Naive thymus-derived CD4-positive, alpha-beta T cell (primary cell): ENCODE measurements at regions not wholly inside any gene's neighbourhood (a gene's known extent, or its start where the extent isn't known, plus 50 kb on each side); places are given as distances from the start of the nearest gene placed in this dataset.
"Not testable (repeated sequence)": the region's sequence is repeated elsewhere in the genome, so short reads cannot be mapped to it uniquely, and the experiment has no call there.

ENCODE experiments used
- ATAC-seq: fragments of 150-1000 bp; cut with Tn5 transposase; 2 replicates; pipeline ENCODE4 v1.10.0; 2021; ENCODE audit warnings: mild to moderate bottlenecking, moderate library complexity
- CTCF ChIA-PET: fragments of 350-600 bp; sonication (Branson Sonifier 250); formaldehyde crosslinking; loops from one replicate; lab custom pipeline; 2021; ENCODE audit warnings: antibody characterized with exemption; lab: Charles Lee
- POLR2A ChIA-PET: fragments of 350-600 bp; sonication (Branson Sonifier 250); formaldehyde crosslinking; loops from one replicate; lab custom pipeline; 2021; ENCODE audit warnings: antibody characterized with exemption, inconsistent platforms; lab: Charles Lee
- DNase-seq, 9 donors: peaks; one replicate each; pipeline versions ENCODE4 v3.0.0 to v3.0.0-alpha.2; 2020 to 2022; ENCODE audit warnings: mixed read lengths in 1 of 9
- H3K27ac ChIP-seq: one replicate; pipeline ENCODE4 v1.7.0; 2013; ENCODE audit warnings: mild to moderate bottlenecking, low read depth, low read length, moderate library complexity
- H3K27me3 ChIP-seq, 2 donors: one replicate each; pipeline ENCODE4 v1.7.0; 2013; ENCODE audit warnings: low read length in 2 of 2, mild to moderate bottlenecking in 2 of 2, moderate library complexity in 2 of 2; ENCODE audit not compliant: control insufficient read depth in 2 of 2, insufficient read depth in 2 of 2
- H3K36me3 ChIP-seq, 3 experiments: 1 replicate in 2 of 3; 2 replicates in 1 of 3; pipeline ENCODE4 v1.7.0; 2013; ENCODE audit warnings: low read length in 3 of 3, mild to moderate bottlenecking in 3 of 3, moderate library complexity in 1 of 3; ENCODE audit not compliant: insufficient read depth in 3 of 3, control insufficient read depth in 2 of 3
- H3K4me1 ChIP-seq, 2 donors: one replicate each; pipeline ENCODE4 v1.7.0; 2013; ENCODE audit warnings: low read length in 2 of 2, mild to moderate bottlenecking in 2 of 2, moderate library complexity in 1 of 2; ENCODE audit not compliant: control insufficient read depth in 2 of 2, insufficient read depth in 2 of 2
- H3K4me3 ChIP-seq: 2 replicates; pipeline ENCODE4 v1.7.0; 2013; ENCODE audit warnings: mild to moderate bottlenecking, low read length
- H3K9me3 ChIP-seq, 3 experiments: 1 replicate in 2 of 3; 2 replicates in 1 of 3; pipeline ENCODE4 v1.7.0; 2013; ENCODE audit warnings: low read length in 3 of 3; ENCODE audit not compliant: control insufficient read depth in 2 of 3
- H3K27ac Mint-ChIP-seq, 9 donors: one replicate each; pipeline ENCODE4 v1.8.0; 2020 to 2022; ENCODE audit warnings: mixed read lengths in 9 of 9, mild to moderate bottlenecking in 8 of 9, moderate library complexity in 5 of 9, inconsistent platforms in 2 of 9
- H3K27me3 Mint-ChIP-seq, 5 donors: one replicate each; pipeline ENCODE4 v1.8.0; 2021 to 2022; ENCODE audit warnings: mixed read lengths in 5 of 5, mild to moderate bottlenecking in 1 of 5
- H3K36me3 Mint-ChIP-seq, 5 donors: one replicate each; pipeline ENCODE4 v1.8.0; 2020 to 2022; ENCODE audit warnings: mixed read lengths in 5 of 5, mild to moderate bottlenecking in 3 of 5, inconsistent platforms in 1 of 5
- H3K4me1 Mint-ChIP-seq, 7 donors: one replicate each; pipeline ENCODE4 v1.8.0; 2020 to 2022; ENCODE audit warnings: mixed read lengths in 7 of 7, mild to moderate bottlenecking in 3 of 7, inconsistent platforms in 1 of 7
- H3K4me3 Mint-ChIP-seq, 10 donors: one replicate each; pipeline ENCODE4 v1.8.0; 2020 to 2022; ENCODE audit warnings: mild to moderate bottlenecking in 10 of 10, mixed read lengths in 10 of 10, moderate library complexity in 6 of 10, inconsistent platforms in 2 of 10
- H3K9me3 Mint-ChIP-seq, 11 donors: one replicate each; pipeline ENCODE4 v1.8.0; 2020 to 2022; ENCODE audit warnings: mixed read lengths in 11 of 11, mild to moderate bottlenecking in 4 of 11, inconsistent platforms in 1 of 11, moderate library complexity in 1 of 11
- intact Hi-C, 2 donors: fragments of 100-400 bp; cut with micrococcal nuclease; formaldehyde crosslinking; loops; one replicate each; pipeline ENCODE4 v1.15.1; 2023

GRCh38 chr11:98732947-98733346 is 287.8 kb upstream of the CNTN5 start:
- ATAC-seq (no peak), DNase-seq (no peak)
- H3K27ac Mint-ChIP-seq: no peak overlapping the region
- ChIA-PET POLR2A (no interaction called here), CTCF (no interaction called here)
- no peak overlapping the region for H3K27ac ChIP-seq
- H3K9me3 ChIP-seq: no peaks in the 10 kb centered on the region
- H3K36me3 ChIP-seq: no peaks in the 10 kb centered on the region
- no peaks in the 10 kb centered on the region for H3K27me3 ChIP-seq
- no peaks in the 10 kb centered on the region for H3K36me3 Mint-ChIP-seq
- peaks cover 0 to 17% (median 9%) of the 10 kb centered on the region in 11 donors for H3K9me3 Mint-ChIP-seq
- H3K27me3 Mint-ChIP-seq: no peaks in the 10 kb centered on the region
- H3K4me3 Mint-ChIP-seq: no peak overlapping the region
- H3K4me3 ChIP-seq: no peak overlapping the region
- intact Hi-C loops: no loop called here
- H3K4me1 ChIP-seq: no peaks in the 10 kb centered on the region
- no peaks in the 10 kb centered on the region for H3K4me1 Mint-ChIP-seq

GRCh38 chr11:98733378-98733777 is 287.4 kb upstream of the CNTN5 start:
- POLR2A ChIA-PET, H3K27me3 Mint-ChIP-seq, intact Hi-C loops, H3K4me3 Mint-ChIP-seq, DNase-seq, H3K4me1 Mint-ChIP-seq, H3K36me3 ChIP-seq, H3K4me3 ChIP-seq, H3K27ac Mint-ChIP-seq, H3K9me3 ChIP-seq, CTCF ChIA-PET, H3K27me3 ChIP-seq, ATAC-seq, H3K36me3 Mint-ChIP-seq, H3K27ac ChIP-seq, H3K4me1 ChIP-seq: not testable (repeated sequence)
- H3K9me3 Mint-ChIP-seq: peaks cover 0 to 17% (median 8%) of the 10 kb centered on the region in 11 donors

GRCh38 chr11:98734686-98735085 is 286.1 kb upstream of the CNTN5 start:
- ATAC-seq (no peak), DNase-seq (no peak)
- Mint-ChIP-seq H3K36me3 (no peaks in the 10 kb centered on the region), H3K9me3 (peaks cover 0 to 17% (median 7%) of the 10 kb centered on the region in 11 donors), H3K4me1 (no peaks in the 10 kb centered on the region), H3K27me3 (no peaks in the 10 kb centered on the region), H3K27ac (no peak overlapping the region), H3K4me3 (no peak overlapping the region)
- H3K27me3 ChIP-seq: no peaks in the 10 kb centered on the region
- H3K4me1 ChIP-seq: no peaks in the 10 kb centered on the region
- no peak overlapping the region for H3K4me3 ChIP-seq
- H3K27ac ChIP-seq: no peak overlapping the region
- intact Hi-C loops: no loop called here
- POLR2A ChIA-PET: no interaction called here
- CTCF ChIA-PET: no interaction called here
- no peaks in the 10 kb centered on the region for H3K9me3 ChIP-seq
- no peaks in the 10 kb centered on the region for H3K36me3 ChIP-seq

- Mint-ChIP-seq H3K4me1 (no peaks in the 10 kb centered on the region), H3K36me3 (no peaks in the 10 kb centered on the region), H3K27ac (no peak overlapping the region), H3K4me3 (no peak overlapping the region), H3K27me3 (no peaks in the 10 kb centered on the region), H3K9me3 (peaks cover 0 to 17% (median 6%) of the 10 kb centered on the region in 11 donors)
- Histone ChIP-seq H3K4me3 (no peak overlapping the region), H3K27ac (no peak overlapping the region), H3K4me1 (no peaks in the 10 kb centered on the region), H3K36me3 (no peaks in the 10 kb centered on the region), H3K27me3 (no peaks in the 10 kb centered on the region), H3K9me3 (no peaks in the 10 kb centered on the region)
- ChIA-PET POLR2A (no interaction called here), CTCF (no interaction called here)
- intact Hi-C loops: no loop called here
- no peak for DNase-seq
- ATAC-seq: no peak
Measured at GRCh38 chr11:98736833-98737232, 283.9 kb upstream of the CNTN5 start.

GRCh38 chr11:98740321-98740720 is 280.4 kb upstream of the CNTN5 start:
- Mint-ChIP-seq H3K27me3 (no peaks in the 10 kb centered on the region), H3K27ac (no peak overlapping the region), H3K36me3 (no peaks in the 10 kb centered on the region), H3K4me1 (no peaks in the 10 kb centered on the region), H3K4me3 (no peak overlapping the region), H3K9me3 (peaks cover 0 to 8% (median 4%) of the 10 kb centered on the region in 11 donors)
- no peak overlapping the region for H3K4me3 ChIP-seq
- H3K27ac ChIP-seq: no peak overlapping the region
- POLR2A ChIA-PET: no interaction called here
- no peaks in the 10 kb centered on the region for H3K9me3 ChIP-seq
- CTCF ChIA-PET: no interaction called here
- H3K27me3 ChIP-seq: no peaks in the 10 kb centered on the region
- no peaks in the 10 kb centered on the region for H3K36me3 ChIP-seq
- no peaks in the 10 kb centered on the region for H3K4me1 ChIP-seq
- DNase-seq (no peak), ATAC-seq (no peak)
- intact Hi-C loops: no loop called here

- DNase-seq, H3K4me1 ChIP-seq, H3K36me3 Mint-ChIP-seq, H3K27me3 ChIP-seq, H3K36me3 ChIP-seq, ATAC-seq, H3K4me3 Mint-ChIP-seq, H3K27ac Mint-ChIP-seq, intact Hi-C loops, H3K4me1 Mint-ChIP-seq, H3K27ac ChIP-seq, H3K4me3 ChIP-seq, H3K27me3 Mint-ChIP-seq, H3K9me3 ChIP-seq, POLR2A ChIA-PET, CTCF ChIA-PET: not testable (repeated sequence)
- H3K9me3 Mint-ChIP-seq: peaks cover 3 to 42% (median 10%) of the 10 kb centered on the region in 11 donors
Measured at GRCh38 chr11:98763446-98763845, 257.3 kb upstream of the CNTN5 start.

GRCh38 chr11:98766903-98767302 is 253.8 kb upstream of the CNTN5 start:
- Histone ChIP-seq H3K36me3 (no peaks in the 10 kb centered on the region), H3K9me3 (no peaks in the 10 kb centered on the region), H3K27me3 (no peaks in the 10 kb centered on the region), H3K4me1 (no peaks in the 10 kb centered on the region), H3K4me3 (no peak overlapping the region), H3K27ac (no peak overlapping the region)
- Mint-ChIP-seq H3K27me3 (no peaks in the 10 kb centered on the region), H3K27ac (no peak overlapping the region), H3K36me3 (no peaks in the 10 kb centered on the region), H3K4me1 (no peaks in the 10 kb centered on the region), H3K9me3 (peaks cover 0 to 43% (median 9%) of the 10 kb centered on the region in 11 donors), H3K4me3 (no peak overlapping the region)
- ChIA-PET POLR2A (no interaction called here), CTCF (no interaction called here)
- no peak for ATAC-seq
- intact Hi-C loops: no loop called here
- DNase-seq: no peak
